ENCODE measurements at regions not wholly inside any gene's neighbourhood (a gene's known extent, or its start where the extent isn't known, plus 50 kb on each side); places are given as distances from the start of the nearest gene placed in this dataset.

GRCh38 chr2:67572721-67573435 is 175.7 kb downstream of the ETAA1 start:
- TF ChIP-seq CTCF (optimal IDR thresholded peaks at IDR 0.05 in 1 of 3, IDR thresholded peaks at IDR 0.05 in 1 of 3, conservative IDR thresholded peaks at IDR 0.05 in 1 of 3; ENCODE audit: extremely low read depth in 1 of 3, insufficient read depth in 2 of 3, low read length in 3 of 3), result no peak
- no peak for TF ChIP-seq EZH2 (IDR thresholded peaks at IDR 0.05; ENCODE audit: low read length)
